ENCODE measurements at regions not wholly inside any gene's neighbourhood (a gene's known extent, or its start where the extent isn't known, plus 50 kb on each side); places are given as distances from the start of the nearest gene placed in this dataset.

DNA sequence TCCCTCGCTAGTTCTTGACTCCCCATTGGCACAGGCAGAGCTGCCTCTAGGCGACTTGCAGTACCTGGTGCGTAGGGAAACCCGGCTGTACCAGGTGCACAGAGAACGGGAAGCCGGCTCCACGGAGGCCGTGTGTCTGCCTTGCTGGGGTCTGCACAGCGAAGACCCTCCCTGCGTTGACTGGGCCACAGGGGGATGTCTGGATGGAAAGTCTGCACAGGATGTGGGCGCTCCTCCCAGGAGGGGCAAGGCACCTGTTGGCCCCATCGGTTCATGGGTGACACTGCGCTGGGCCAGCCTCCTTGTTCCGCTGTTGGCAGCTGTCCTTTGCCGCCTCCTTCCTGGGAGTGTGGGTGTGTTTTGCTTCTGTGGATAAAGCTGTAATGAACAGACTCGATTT is 138.3 kb downstream of the TEX29 start:
- Histone ChIP-seq H3K27me3 (ENCODE audit: low read length) (no peaks in the 10 kb centered on the region; the same call in 1 of the 2 replicates), H3K4me3 (ENCODE audit: insufficient read depth, low read length, poor library complexity, severe bottlenecking) (no peak overlapping the region), H4K20me1 (ENCODE audit: low read depth, low read length) (no peaks in the 10 kb centered on the region), H3K9me2 (replicated peaks; ENCODE audit: insufficient read depth, low read length) (no peaks in the 10 kb centered on the region), H3K27ac (ENCODE audit: low read depth, low read length) (no peak overlapping the region), H3K36me3 (ENCODE audit: low read length) (no peaks in the 10 kb centered on the region; the same call in 1 of the 2 replicates), H2AFZ (ENCODE audit: low read depth, low read length, severe bottlenecking) (no peak overlapping the region), H3F3A (ENCODE audit: insufficient read depth) (no peaks in the 10 kb centered on the region), H3K9me3 (ENCODE audit: insufficient read depth, low read length) (no peaks in the 10 kb centered on the region), H3K4me2 (ENCODE audit: low read depth, low read length, poor library complexity, severe bottlenecking) (no peak overlapping the region), H3K9ac (ENCODE audit: low read length) (no peak overlapping the region), H3K79me2 (ENCODE audit: insufficient read depth, low read length) (no peaks in the 10 kb centered on the region)
- TF ChIP-seq EZH2phosphoT487 (conservative IDR thresholded peaks at IDR 0.05; ENCODE audit: low read length): no peak
- TF ChIP-seq, protein P1, sequence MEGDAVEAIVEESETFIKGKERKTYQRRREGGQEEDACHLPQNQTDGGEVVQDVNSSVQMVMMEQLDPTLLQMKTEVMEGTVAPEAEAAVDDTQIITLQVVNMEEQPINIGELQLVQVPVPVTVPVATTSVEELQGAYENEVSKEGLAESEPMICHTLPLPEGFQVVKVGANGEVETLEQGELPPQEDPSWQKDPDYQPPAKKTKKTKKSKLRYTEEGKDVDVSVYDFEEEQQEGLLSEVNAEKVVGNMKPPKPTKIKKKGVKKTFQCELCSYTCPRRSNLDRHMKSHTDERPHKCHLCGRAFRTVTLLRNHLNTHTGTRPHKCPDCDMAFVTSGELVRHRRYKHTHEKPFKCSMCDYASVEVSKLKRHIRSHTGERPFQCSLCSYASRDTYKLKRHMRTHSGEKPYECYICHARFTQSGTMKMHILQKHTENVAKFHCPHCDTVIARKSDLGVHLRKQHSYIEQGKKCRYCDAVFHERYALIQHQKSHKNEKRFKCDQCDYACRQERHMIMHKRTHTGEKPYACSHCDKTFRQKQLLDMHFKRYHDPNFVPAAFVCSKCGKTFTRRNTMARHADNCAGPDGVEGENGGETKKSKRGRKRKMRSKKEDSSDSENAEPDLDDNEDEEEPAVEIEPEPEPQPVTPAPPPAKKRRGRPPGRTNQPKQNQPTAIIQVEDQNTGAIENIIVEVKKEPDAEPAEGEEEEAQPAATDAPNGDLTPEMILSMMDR (IDR thresholded peaks at IDR 0.05; ENCODE audit: insufficient read depth, low read length, poor library complexity, severe bottlenecking): no peak

DNA sequence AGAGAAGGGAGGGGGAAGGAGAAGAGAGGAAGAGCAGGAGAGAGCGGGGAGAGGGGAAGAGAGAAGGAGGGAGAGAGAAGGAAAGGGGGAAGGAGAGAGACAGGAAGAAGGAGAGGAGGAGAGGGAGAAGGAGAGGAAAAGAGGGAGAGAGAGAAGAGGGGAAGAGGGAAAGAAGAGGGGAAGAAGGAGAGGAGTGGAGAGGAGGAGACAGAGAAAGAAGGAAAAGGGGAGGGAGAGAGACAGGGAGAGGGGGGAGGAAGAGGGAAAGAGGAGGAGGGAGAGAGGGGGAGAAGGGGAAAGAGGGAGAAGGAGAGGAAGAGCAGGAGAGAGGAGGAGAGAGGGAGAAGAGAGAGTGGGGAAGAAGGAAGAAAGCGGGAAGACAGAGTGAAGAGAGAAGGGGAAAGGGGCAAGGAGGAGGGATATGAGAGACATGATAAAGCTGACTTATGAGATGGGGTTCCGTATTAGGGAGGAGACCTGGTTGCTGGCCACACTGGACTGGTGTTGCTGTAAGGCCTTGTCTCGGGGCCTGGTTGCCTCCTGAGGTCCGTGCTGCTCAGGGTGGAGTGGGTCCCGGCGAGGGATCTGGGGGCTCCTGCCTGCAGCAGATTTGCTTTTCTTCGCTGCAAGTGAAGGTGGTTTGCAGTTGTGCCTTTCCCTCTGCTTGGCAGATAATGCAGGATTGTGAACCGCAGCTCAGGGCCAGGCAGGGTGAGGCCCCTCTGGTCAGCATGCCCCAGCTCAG is 139.5 kb downstream of the TEX29 start:
- Histone ChIP-seq H3K9me3 (ENCODE audit: insufficient read depth, low read length) (no peaks in the 10 kb centered on the region), H3F3A (ENCODE audit: insufficient read depth) (no peaks in the 10 kb centered on the region), H4K20me1 (ENCODE audit: low read depth, low read length) (no peaks in the 10 kb centered on the region), H3K27ac (ENCODE audit: low read depth, low read length) (no peak overlapping the region), H3K4me2 (ENCODE audit: low read depth, low read length, poor library complexity, severe bottlenecking) (no peak overlapping the region), H3K27me3 (ENCODE audit: low read length) (no peaks in the 10 kb centered on the region), H3K79me2 (ENCODE audit: insufficient read depth, low read length) (no peaks in the 10 kb centered on the region), H3K4me3 (ENCODE audit: insufficient read depth, low read length, poor library complexity, severe bottlenecking) (no peak overlapping the region), H3K36me3 (ENCODE audit: low read length) (no peaks in the 10 kb centered on the region), H2AFZ (ENCODE audit: low read depth, low read length, severe bottlenecking) (no peak overlapping the region), H3K9me2 (replicated peaks; ENCODE audit: insufficient read depth, low read length) (no peaks in the 10 kb centered on the region), H3K9ac (ENCODE audit: low read length) (no peak overlapping the region)
- TF ChIP-seq, protein P1 (IDR thresholded peaks at IDR 0.05; ENCODE audit: insufficient read depth, low read length, poor library complexity, severe bottlenecking): no peak
- no peak for TF ChIP-seq EZH2phosphoT487 (conservative IDR thresholded peaks at IDR 0.05; ENCODE audit: low read length)

DNA sequence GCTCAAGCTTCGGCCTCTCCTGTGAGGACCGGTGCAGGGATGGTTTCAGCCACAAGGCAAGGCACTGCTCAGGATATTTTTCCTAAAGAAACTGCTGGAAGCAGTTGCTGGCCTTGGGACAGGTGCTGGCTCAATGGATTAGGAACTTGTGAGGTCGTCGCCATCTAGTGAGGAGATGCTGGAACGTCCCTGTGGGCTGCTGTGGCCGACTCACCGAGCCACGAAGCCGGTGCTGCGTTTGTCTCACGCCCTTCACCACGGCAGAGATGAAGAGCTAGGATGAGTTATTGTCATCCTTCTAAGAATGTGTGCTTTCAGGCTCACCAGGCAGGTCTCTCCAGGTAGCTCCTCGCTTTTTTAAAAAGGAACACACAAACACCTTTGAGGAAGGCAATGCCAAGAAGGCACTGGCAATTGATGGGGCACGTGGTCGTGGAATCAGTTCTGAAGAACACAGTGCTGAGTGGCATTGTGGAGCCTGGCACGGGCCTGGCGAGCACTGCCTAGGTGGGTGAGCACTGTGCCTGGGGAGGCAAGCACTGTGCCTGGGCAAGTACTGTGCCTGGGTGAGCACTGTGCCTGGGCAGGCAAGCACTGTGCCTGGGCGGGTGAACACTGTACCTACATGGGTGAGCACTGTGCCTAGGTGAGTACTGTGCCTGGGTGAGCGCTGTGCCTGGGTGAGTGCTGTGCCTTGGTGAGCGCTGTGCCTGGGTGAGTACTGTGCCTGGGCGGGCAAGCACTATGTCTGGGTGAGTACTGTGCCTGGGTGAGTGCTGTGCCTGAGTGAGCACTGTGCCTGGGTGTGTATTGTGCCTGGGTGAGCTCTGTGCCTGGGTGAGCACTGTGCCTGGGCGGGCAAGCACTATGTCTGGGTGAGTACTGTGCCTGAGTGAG is 140.4 kb downstream of the TEX29 start:
- Histone ChIP-seq H3K4me2 (ENCODE audit: low read depth, low read length, poor library complexity, severe bottlenecking) (no peak overlapping the region), H3K36me3 (ENCODE audit: low read length) (no peaks in the 10 kb centered on the region), H3F3A (ENCODE audit: insufficient read depth) (no peaks in the 10 kb centered on the region), H3K9me3 (ENCODE audit: insufficient read depth, low read length) (no peaks in the 10 kb centered on the region), H3K27me3 (ENCODE audit: low read length) (no peaks in the 10 kb centered on the region), H3K9me2 (replicated peaks; ENCODE audit: insufficient read depth, low read length) (no peaks in the 10 kb centered on the region), H2AFZ (ENCODE audit: low read depth, low read length, severe bottlenecking) (no peak overlapping the region), H3K79me2 (ENCODE audit: insufficient read depth, low read length) (no peaks in the 10 kb centered on the region), H3K27ac (ENCODE audit: low read depth, low read length) (no peak overlapping the region), H3K9ac (ENCODE audit: low read length) (no peak overlapping the region), H4K20me1 (ENCODE audit: low read depth, low read length) (no peaks in the 10 kb centered on the region), H3K4me3 (ENCODE audit: insufficient read depth, low read length, poor library complexity, severe bottlenecking) (no peak overlapping the region)
- TF ChIP-seq, protein P1 (IDR thresholded peaks at IDR 0.05; ENCODE audit: insufficient read depth, low read length, poor library complexity, severe bottlenecking): no peak
- TF ChIP-seq EZH2phosphoT487 (conservative IDR thresholded peaks at IDR 0.05; ENCODE audit: low read length): no peak
